Activated naive CD8-positive, alpha-beta T cell treated with anti-CD3 and anti-CD28 coated beads for 36 hours (primary cell): ENCODE measurements at regions not wholly inside any gene's neighbourhood (a gene's known extent, or its start where the extent isn't known, plus 50 kb on each side); places are given as distances from the start of the nearest gene placed in this dataset.

ENCODE experiments used
- DNase-seq: peaks from one replicate; pipeline ENCODE4 v3.0.0; 2021
- H3K27ac Mint-ChIP-seq: one replicate; pipeline ENCODE4 v1.8.0; 2022; ENCODE audit warnings: mild to moderate bottlenecking, moderate library complexity, mixed read lengths
- H3K27me3 Mint-ChIP-seq: one replicate; pipeline ENCODE4 v1.8.0; 2022; ENCODE audit warnings: mild to moderate bottlenecking, mixed read lengths
- H3K36me3 Mint-ChIP-seq: one replicate; pipeline ENCODE4 v1.8.0; 2021; ENCODE audit warnings: mild to moderate bottlenecking, mixed read lengths
- H3K4me1 Mint-ChIP-seq: one replicate; pipeline ENCODE4 v1.8.0; 2021; ENCODE audit warnings: mixed read lengths
- H3K4me3 Mint-ChIP-seq: one replicate; pipeline ENCODE4 v1.8.0; 2022; ENCODE audit warnings: mild to moderate bottlenecking, moderate library complexity, mixed read lengths
- H3K9me3 Mint-ChIP-seq: one replicate; pipeline ENCODE4 v1.8.0; 2022; ENCODE audit warnings: mixed read lengths

GRCh38 chr4:4762300-4762699 is 97.2 kb upstream of the MSX1 start:
- H3K27me3 Mint-ChIP-seq = peaks cover 6% of the 10 kb centered on the region
- H3K9me3 Mint-ChIP-seq = peaks cover 3% of the 10 kb centered on the region
- H3K4me3 Mint-ChIP-seq = no peak overlapping the region
- H3K36me3 Mint-ChIP-seq = peaks cover 10% of the 10 kb centered on the region
- DNase-seq = no peak
- peaks cover 12% of the 10 kb centered on the region for H3K4me1 Mint-ChIP-seq
- H3K27ac Mint-ChIP-seq = no peak overlapping the region

- peaks cover 12% of the 10 kb centered on the region for H3K4me1 Mint-ChIP-seq
- H3K4me3 Mint-ChIP-seq = no peak overlapping the region
- H3K27me3 Mint-ChIP-seq = peaks cover 6% of the 10 kb centered on the region
- no peak for DNase-seq
- H3K27ac Mint-ChIP-seq = no peak overlapping the region
- peaks cover 7% of the 10 kb centered on the region for H3K36me3 Mint-ChIP-seq
- H3K9me3 Mint-ChIP-seq = peaks cover 3% of the 10 kb centered on the region
Observed at GRCh38 chr4:4761128-4761982, 98.1 kb upstream of the MSX1 start.

- Mint-ChIP-seq H3K4me1 (peaks cover 12% of the 10 kb centered on the region), H3K9me3 (peaks cover 3% of the 10 kb centered on the region), H3K4me3 (no peak overlapping the region), H3K36me3 (peaks cover 7% of the 10 kb centered on the region), H3K27me3 (peaks cover 9% of the 10 kb centered on the region), H3K27ac (no peak overlapping the region)
- no peak for DNase-seq
Observed at GRCh38 chr4:4759883-4760282, 99.6 kb upstream of the MSX1 start.

- peaks cover 3% of the 10 kb centered on the region for H3K36me3 Mint-ChIP-seq
- H3K27ac Mint-ChIP-seq = no peak overlapping the region
- H3K9me3 Mint-ChIP-seq = no peaks in the 10 kb centered on the region
- peaks cover 12% of the 10 kb centered on the region for H3K4me1 Mint-ChIP-seq
- no peak for DNase-seq
- H3K4me3 Mint-ChIP-seq = no peak overlapping the region
- peaks cover 9% of the 10 kb centered on the region for H3K27me3 Mint-ChIP-seq
Observed at GRCh38 chr4:4759232-4759631, 100.2 kb upstream of the MSX1 start.

GRCh38 chr4:4758681-4759080 is 100.8 kb upstream of the MSX1 start:
- Mint-ChIP-seq H3K4me3 (no peak overlapping the region), H3K4me1 (peaks cover 11% of the 10 kb centered on the region), H3K27me3 (peaks cover 12% of the 10 kb centered on the region), H3K9me3 (no peaks in the 10 kb centered on the region), H3K36me3 (no peaks in the 10 kb centered on the region), H3K27ac (no peak overlapping the region)
- DNase-seq = no peak

DNA sequence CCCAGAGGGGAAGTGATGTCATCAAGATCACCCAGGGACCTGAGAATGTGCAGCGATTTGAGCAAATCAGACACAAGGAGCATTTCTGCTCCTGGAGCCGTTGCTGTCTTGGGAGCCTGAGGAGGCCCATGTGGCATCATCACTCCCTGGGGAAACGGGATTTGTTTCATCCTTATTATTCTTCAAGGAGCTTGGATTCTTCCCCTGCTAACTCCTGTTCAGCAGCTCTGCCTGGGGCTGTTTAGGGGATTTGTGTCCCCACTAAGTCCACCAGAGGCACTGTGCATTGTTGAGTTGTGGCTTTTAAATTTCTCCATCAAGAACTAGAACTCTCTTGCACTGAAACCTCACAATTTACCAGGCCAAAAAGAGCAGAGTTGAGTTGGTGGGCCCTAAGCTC is 104.2 kb upstream of the MSX1 start:
- no peaks in the 10 kb centered on the region for H3K36me3 Mint-ChIP-seq

GRCh38 chr4:4754641-4755040 is 104.8 kb upstream of the MSX1 start:
- Mint-ChIP-seq H3K4me3 (no peak overlapping the region), H3K4me1 (no peaks in the 10 kb centered on the region), H3K36me3 (no peaks in the 10 kb centered on the region), H3K9me3 (no peaks in the 10 kb centered on the region), H3K27me3 (peaks cover 32% of the 10 kb centered on the region), H3K27ac (no peak overlapping the region)
- DNase-seq = no peak

More for the DNA sequence above, 104.2 kb upstream of the MSX1 start:
- H3K4me1 Mint-ChIP-seq = no peaks in the 10 kb centered on the region
- DNase-seq = no peak
- no peak overlapping the region for H3K4me3 Mint-ChIP-seq
- H3K27ac Mint-ChIP-seq = no peak overlapping the region
- no peaks in the 10 kb centered on the region for H3K9me3 Mint-ChIP-seq
- peaks cover 32% of the 10 kb centered on the region for H3K27me3 Mint-ChIP-seq

GRCh38 chr4:4753643-4754042 is 105.8 kb upstream of the MSX1 start:
- Mint-ChIP-seq H3K4me3 (no peak overlapping the region), H3K27me3 (peaks cover 32% of the 10 kb centered on the region), H3K27ac (no peak overlapping the region), H3K4me1 (no peaks in the 10 kb centered on the region), H3K9me3 (no peaks in the 10 kb centered on the region), H3K36me3 (peaks cover 2% of the 10 kb centered on the region)
- DNase-seq = no peak

- H3K27me3 Mint-ChIP-seq = peaks cover 32% of the 10 kb centered on the region
- no peak overlapping the region for H3K27ac Mint-ChIP-seq
- peaks cover 2% of the 10 kb centered on the region for H3K36me3 Mint-ChIP-seq
- no peaks in the 10 kb centered on the region for H3K4me1 Mint-ChIP-seq
- no peak overlapping the region for H3K4me3 Mint-ChIP-seq
- H3K9me3 Mint-ChIP-seq = no peaks in the 10 kb centered on the region
- DNase-seq = no peak
Observed at GRCh38 chr4:4752576-4753401, 106.7 kb upstream of the MSX1 start.

GRCh38 chr4:4752025-4752424 is 107.4 kb upstream of the MSX1 start:
- Mint-ChIP-seq H3K27me3 (peaks cover 32% of the 10 kb centered on the region), H3K36me3 (peaks cover 2% of the 10 kb centered on the region), H3K9me3 (peaks cover 3% of the 10 kb centered on the region), H3K27ac (no peak overlapping the region), H3K4me1 (no peaks in the 10 kb centered on the region), H3K4me3 (no peak overlapping the region)
- no peak for DNase-seq

DNA sequence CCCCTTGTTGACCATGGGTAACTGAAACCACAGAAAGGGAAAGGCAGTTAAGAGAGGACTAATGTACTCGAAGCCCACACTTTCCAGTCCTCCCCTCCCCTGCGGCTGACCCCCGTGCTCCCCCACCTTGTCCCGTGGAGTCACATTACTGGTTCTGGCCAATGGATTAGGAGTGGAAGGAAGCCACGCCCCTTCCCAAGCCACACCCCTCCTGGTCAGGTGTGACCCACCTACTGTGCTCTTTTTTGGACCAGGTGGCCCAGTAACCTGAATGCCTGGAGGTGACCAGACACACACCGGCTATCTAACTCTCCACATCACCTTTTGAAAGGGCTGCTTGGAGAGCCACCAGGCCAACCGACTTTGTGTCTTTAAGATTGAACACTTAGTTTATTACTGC is 109.3 kb upstream of the MSX1 start:
- Mint-ChIP-seq H3K9me3 (peaks cover 15% of the 10 kb centered on the region), H3K4me3 (no peak overlapping the region), H3K36me3 (peaks cover 6% of the 10 kb centered on the region), H3K4me1 (no peaks in the 10 kb centered on the region), H3K27ac (no peak overlapping the region), H3K27me3 (peaks cover 32% of the 10 kb centered on the region)
- no peak for DNase-seq

GRCh38 chr4:4749137-4749536 is 110.3 kb upstream of the MSX1 start:
- peaks cover 16% of the 10 kb centered on the region for H3K9me3 Mint-ChIP-seq
- DNase-seq = no peak
- H3K27me3 Mint-ChIP-seq = peaks cover 26% of the 10 kb centered on the region
- no peak overlapping the region for H3K4me3 Mint-ChIP-seq
- no peaks in the 10 kb centered on the region for H3K4me1 Mint-ChIP-seq
- peaks cover 6% of the 10 kb centered on the region for H3K36me3 Mint-ChIP-seq
- H3K27ac Mint-ChIP-seq = no peak overlapping the region

DNA sequence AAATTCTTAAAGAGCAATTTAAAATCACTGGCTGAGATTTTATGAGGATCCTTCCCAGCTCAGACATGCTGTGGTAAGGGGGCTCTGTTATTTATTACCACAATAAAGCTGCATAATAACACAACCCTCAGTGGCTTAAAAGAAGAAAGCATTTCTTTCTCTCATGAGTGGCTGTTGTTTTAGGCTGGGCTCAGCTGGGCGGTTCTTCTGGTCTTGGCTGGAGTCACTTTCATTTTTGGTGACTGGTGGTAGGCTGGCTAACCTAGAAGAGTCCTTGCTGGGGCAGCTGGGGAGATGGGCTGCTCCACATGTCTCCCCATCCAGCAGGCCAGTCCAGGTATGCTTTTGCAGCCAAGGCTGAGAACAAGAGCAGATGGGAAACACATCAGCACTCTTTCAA is 113.0 kb upstream of the MSX1 start:
- H3K27me3 Mint-ChIP-seq = peaks cover 4% of the 10 kb centered on the region
- H3K4me1 Mint-ChIP-seq = no peaks in the 10 kb centered on the region
- no peak overlapping the region for H3K27ac Mint-ChIP-seq
- H3K4me3 Mint-ChIP-seq = no peak overlapping the region
- H3K9me3 Mint-ChIP-seq = peaks cover 16% of the 10 kb centered on the region
- DNase-seq = no peak
- H3K36me3 Mint-ChIP-seq = peaks cover 6% of the 10 kb centered on the region

GRCh38 chr4:4740071-4740470 is 119.4 kb upstream of the MSX1 start:
- Mint-ChIP-seq H3K27me3 (no peaks in the 10 kb centered on the region), H3K36me3 (peaks cover 2% of the 10 kb centered on the region), H3K27ac (no peak overlapping the region), H3K4me3 (no peak overlapping the region), H3K9me3 (peaks cover 1% of the 10 kb centered on the region), H3K4me1 (no peaks in the 10 kb centered on the region)
- no peak for DNase-seq

DNA sequence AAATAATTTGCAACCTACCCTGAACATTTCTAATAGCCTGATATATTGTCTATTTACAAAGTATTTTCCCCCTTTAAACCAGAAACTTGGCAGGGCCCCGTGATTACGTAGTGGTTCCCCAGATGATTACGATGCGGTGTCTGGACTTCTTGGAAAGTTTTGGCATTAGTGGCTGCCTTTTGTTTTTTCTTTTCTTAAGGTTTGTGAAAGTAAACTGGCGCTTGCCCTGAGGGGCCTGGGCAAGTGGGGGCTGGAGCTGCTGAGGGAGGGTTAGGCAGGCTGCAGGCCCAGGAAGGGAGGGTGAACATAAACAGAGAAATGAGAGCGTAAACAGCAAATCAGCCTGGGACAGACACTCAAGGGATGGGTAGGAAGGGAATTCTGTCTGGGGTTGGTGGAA is 123.6 kb upstream of the MSX1 start:
- Mint-ChIP-seq H3K4me3 (no peak overlapping the region), H3K27me3 (no peaks in the 10 kb centered on the region), H3K27ac (no peak overlapping the region), H3K4me1 (no peaks in the 10 kb centered on the region), H3K36me3 (no peaks in the 10 kb centered on the region), H3K9me3 (peaks cover 8% of the 10 kb centered on the region)
- DNase-seq = no peak
